ENCODE measurements at regions not wholly inside any gene's neighbourhood (a gene's known extent, or its start where the extent isn't known, plus 50 kb on each side); places are given as distances from the start of the nearest gene placed in this dataset.

DNA sequence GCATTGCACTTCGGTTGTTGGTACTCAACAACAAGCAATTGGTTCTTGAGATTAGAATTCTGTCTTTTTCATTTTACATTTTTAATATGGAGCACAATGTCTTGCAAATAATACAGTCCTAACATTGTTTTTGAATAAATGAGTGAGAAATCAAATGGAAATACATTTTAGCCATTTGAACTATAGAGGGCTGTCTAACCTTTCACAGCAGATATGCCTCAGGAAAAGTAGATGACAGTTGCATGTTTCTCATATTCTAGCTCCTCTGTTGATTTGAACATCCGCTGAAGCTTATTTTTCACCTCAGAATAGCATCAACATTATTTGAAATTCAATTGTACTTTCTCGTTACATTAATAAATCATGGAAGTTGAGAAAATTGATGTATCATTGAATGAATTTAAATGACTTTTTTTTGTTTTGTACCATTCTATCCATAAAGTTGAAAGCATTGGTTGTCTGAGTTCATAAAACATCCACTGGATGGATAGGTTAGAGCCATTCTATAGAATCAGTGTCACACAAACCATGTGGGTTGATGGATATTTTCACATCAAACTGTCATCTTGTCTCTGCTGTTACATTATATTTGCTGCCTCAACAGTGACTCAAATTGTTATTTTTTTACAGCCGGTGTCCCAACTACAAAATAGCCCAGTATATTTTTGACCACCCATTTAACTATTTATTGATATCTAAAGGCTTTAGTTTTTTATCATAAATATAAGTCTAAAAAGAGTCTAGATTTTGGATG, 928.3 kb downstream of the NSUN3 start:
- no peak for TF ChIP-seq EZH2phosphoT487 (IDR thresholded peaks at IDR 0.05; ENCODE audit: borderline replicate concordance, low read length)
- TF ChIP-seq, protein P1, sequence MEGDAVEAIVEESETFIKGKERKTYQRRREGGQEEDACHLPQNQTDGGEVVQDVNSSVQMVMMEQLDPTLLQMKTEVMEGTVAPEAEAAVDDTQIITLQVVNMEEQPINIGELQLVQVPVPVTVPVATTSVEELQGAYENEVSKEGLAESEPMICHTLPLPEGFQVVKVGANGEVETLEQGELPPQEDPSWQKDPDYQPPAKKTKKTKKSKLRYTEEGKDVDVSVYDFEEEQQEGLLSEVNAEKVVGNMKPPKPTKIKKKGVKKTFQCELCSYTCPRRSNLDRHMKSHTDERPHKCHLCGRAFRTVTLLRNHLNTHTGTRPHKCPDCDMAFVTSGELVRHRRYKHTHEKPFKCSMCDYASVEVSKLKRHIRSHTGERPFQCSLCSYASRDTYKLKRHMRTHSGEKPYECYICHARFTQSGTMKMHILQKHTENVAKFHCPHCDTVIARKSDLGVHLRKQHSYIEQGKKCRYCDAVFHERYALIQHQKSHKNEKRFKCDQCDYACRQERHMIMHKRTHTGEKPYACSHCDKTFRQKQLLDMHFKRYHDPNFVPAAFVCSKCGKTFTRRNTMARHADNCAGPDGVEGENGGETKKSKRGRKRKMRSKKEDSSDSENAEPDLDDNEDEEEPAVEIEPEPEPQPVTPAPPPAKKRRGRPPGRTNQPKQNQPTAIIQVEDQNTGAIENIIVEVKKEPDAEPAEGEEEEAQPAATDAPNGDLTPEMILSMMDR (conservative IDR thresholded peaks at IDR 0.05; ENCODE audit: low read depth, low read length), result peak; percentile 40; the same call in 1 of the 2 replicates

All from PC-3 (cell line).